HG02763 (cell line): ENCODE measurements at regions not wholly inside any gene's neighbourhood (a gene's known extent, or its start where the extent isn't known, plus 50 kb on each side); places are given as distances from the start of the nearest gene placed in this dataset.
"Not testable (repeated sequence)": the region's sequence is repeated elsewhere in the genome, so short reads cannot be mapped to it uniquely, and the experiment has no call there.

ENCODE experiments used
- ATAC-seq: cut with Tn5 transposase; IDR thresholded peaks from one replicate; pipeline ENCODE4 v1.9.1; 2021; ENCODE audit warnings: mild to moderate bottlenecking, moderate library complexity; ENCODE audit not compliant: unreplicated experiment

DNA sequence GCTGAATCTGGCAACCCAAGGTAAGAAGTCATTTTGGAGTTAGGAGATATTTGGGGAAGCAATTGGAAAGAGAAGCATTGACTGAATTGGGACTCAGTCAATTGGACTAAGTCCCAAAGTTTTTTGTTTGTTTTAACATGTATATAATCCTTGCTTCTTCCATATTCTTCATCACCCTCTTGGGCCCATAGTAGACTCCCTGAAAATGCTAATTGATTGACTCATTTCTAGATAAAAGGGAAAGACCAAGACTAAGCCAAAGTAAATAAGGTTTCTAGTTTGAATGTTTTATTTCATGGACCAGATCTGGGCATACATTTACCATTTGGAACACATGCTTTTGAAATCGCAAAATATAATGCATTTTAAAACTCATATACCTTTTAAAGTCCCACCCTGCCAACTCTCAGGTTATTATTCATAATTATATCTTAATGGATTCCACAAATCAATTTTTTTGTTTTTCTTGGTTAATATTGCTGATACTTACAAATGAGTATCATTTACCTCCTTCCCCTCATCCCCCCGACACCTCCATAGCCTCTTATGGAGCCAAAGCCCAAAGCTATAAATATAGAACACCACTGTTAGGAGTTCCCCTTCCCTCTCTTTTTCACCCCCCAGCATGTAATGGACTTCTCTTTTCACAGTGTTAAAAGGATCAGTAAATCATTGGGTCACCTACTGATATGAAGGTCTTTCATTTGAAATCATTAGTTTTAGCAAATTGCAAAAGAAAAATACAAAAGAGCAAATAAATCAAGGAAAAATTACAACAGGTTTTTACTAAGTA lies 674.0 kb upstream of the SOX9 start:
- no peak for ATAC-seq

DNA sequence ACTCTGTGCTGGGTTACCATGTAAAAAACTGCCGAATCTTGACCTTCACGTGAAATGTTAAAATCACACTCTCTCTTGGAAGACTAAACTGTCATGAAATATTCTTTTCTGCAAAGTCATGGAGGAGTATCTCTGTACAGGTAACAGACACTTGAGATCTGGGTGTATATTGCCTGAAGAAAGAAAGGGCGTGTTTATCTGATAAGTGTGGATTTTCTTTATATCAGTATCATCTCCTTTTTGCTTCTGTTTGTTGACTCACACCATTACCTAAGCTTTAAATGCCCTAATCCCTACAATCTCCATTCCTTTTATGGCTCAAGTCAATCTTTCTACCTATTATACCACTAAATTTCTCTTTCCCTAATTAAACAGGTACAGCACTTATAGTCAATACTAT lies 673.2 kb upstream of the SOX9 start:
- no peak for ATAC-seq

DNA sequence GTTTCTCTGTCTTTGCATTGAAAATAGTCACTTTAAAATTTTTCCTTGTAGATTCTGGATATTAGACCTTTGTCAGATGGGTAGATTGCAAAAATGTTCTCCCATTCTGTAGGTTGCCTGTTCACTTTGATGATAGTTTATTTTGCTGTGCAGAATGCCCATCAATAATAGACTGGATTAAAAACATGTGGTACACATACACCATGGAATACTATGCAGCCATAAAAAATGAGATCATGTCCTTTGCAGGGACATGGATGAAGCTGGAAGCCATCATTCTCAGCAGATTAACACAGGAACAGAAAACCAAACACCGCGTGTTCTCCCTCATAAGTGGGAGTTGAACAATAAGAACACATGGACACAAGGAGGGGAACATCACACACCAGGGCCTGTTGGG lies 670.2 kb upstream of the SOX9 start:
- not testable (repeated sequence) for ATAC-seq

DNA sequence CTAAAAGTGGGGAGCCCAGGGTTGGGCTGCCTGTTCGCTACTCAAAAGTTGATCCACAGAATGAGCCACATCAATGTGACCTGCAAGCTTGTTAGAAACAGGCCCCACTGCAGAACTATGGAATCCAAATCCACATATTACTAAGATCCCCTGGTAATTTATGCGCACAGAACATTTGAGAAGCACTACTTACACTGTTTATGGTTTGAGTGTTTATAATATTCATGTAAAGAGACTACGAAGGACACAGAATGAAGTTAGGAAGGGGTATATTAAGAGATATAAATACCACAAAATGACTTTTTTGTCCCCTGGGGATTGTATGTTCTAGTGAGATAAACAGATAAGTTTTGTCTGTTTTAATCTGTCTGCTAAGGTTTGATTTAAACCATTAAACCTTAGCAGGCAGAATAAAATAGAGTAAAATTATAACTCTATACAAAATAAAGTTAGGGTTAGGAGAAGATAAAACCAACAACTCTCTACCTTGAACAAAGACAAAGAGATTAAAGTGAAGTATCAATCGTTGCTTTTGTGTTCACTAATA lies 666.9 kb upstream of the SOX9 start:
- no peak for ATAC-seq

DNA sequence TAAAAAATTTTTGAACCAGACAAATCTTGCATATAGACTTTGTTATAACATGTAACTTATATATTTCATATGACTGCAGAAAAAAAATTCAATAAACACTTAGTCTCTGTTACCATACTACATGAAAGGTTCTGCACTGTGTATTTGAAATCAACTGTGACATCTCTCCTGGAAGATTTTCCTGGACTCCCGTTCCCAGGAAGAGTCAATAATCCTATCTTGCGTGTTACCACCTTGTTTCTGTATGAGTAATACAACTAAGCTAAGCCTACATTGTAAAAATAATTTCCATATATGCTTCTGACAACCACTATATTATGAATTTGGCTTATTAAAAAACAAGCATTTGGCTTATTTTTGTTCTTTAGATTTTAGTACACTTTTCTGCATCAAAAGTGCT lies 665.6 kb upstream of the SOX9 start:
- no peak for ATAC-seq

DNA sequence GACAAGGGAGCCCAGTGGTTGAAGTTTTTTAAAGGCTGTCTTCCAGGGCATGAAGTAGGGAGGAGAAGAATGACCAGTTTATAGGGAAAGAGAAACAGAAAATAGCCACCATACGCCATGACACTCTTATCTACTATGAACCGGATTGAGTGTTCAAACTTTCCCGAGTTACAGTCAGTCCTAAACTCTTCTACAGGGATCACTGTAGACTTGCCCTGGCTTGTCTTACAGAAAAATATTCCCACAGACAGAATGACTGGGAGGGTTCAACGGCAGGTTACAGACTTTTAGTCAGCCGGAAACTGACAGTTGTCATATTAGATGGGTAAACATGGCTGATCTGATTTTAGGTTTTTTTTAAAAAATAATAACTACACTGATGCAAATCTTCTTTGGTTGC lies 662.5 kb upstream of the SOX9 start:
- ATAC-seq: no peak

DNA sequence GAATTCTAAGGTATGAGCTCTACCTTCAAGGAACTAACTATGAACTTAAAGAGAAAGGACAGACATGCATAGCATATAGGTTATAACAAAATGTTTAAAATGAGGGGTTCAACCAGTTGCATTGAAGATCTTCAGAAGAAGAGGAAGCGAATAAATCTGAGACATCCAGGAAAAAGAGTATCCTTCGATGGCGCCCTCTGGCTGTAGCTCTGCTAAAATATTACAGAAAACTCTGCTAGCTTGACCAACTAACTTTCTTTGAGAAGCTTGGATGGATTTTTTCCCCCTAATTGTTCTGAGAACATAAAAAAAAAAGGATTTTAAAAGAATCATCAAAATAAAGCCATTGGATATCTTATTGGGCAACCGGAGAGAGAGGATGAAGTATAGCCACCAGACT lies 659.9 kb upstream of the SOX9 start:
- ATAC-seq: no peak

DNA sequence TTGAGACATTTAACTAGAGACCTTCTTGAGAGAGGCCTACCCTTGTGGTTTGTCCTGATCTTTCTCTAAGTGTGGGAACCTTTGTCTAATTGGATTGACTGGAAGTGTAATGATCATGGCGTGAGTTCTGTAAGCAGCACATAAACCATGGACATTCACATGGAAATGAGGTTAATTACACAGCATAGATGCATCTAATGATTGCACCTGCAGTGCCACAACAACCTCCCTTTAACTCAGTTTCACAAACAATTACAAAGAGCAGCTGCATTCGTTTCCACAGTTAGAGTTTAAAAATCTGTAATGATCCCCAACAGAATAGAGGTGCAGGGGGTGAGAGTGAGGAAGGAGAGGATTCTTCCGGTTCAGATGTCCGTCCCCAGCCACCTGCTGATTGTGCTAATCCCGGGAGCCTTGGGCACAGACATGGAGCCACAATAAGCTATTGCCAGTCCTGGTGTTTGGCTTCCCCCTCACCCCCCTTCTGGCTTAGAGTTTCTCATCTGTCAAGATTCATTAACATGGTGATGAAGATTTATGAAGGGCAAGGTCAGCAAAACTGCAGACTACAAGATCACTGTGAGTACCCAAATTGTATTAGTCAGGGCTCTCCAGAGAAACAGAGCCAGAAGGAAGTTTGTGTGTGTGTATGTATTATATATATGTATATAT lies 659.2 kb upstream of the SOX9 start:
- no peak for ATAC-seq

DNA sequence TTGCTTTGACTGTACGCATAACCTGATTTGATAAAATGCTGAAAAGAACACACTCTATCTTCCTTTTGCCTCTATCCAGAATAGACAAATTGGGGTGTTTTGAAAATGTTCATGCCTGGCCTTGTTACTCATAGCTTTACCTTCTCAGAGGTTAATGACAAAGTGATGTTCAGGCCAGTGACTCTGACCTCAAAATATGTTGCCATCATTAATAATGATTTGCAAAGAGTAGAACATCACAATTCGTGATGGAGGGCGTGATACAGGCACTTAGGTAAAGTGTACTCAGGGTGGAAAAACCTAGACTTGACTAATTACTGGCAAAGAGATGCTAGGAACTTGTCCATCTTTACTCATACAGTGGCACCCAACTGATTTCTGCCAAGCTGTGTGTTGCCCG lies 656.6 kb upstream of the SOX9 start:
- ATAC-seq: no peak

DNA sequence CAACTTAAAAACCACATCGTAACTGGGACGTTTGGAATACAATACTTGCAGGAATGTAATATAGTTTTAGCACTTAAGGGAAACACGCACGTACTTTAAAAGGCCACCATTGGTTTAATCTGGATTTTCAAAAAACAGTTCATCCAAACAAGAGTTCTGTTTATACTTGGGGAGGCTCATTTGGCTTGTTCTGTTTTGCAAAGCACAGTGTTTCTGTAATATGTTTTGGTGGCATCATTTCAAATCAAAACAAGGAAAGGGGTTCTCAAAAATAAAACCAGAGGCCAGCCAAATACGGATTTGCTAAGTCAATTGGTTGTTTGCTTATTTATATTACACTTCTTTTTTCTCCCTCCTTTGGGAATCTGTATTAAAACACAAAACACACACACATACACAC lies 656.1 kb upstream of the SOX9 start:
- ATAC-seq: no peak

DNA sequence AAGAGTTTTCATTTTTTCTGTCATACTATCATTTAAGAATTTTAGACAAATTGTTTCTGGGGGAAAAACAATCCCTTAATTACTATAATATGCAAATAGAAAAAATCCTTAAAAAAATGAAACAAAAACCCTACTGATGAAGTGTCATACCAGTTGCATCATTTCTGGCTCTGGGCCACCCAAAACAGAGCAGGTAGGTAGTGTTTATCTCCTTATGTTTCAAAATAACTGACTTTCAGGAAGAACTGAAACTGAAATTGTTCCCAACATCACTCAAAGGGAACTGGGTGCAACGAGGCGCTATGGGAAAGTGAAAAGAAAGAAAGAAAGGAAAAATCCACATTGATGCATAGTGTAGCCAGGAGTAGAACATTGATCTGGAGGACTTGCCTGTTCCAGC lies 653.1 kb upstream of the SOX9 start:
- ATAC-seq: no peak

DNA sequence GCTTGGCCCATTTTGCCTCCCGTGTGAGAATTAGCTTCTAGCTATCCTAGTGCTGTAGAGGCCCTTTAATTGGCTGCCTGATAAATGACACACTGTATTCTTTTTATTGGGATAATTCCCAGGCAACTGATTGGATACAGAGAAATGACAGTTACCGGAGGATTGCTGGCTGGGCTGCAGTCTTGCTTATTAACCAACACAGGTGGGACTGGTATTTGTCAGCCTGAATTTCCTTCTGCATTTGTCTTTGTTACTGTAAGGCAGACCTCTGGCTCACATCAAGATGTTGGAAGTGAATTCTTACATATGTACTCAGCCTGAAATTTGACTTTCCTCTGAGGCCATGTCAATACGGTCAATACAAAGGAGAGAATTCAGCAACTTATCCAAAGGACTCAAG lies 650.8 kb upstream of the SOX9 start:
- ATAC-seq: no peak

DNA sequence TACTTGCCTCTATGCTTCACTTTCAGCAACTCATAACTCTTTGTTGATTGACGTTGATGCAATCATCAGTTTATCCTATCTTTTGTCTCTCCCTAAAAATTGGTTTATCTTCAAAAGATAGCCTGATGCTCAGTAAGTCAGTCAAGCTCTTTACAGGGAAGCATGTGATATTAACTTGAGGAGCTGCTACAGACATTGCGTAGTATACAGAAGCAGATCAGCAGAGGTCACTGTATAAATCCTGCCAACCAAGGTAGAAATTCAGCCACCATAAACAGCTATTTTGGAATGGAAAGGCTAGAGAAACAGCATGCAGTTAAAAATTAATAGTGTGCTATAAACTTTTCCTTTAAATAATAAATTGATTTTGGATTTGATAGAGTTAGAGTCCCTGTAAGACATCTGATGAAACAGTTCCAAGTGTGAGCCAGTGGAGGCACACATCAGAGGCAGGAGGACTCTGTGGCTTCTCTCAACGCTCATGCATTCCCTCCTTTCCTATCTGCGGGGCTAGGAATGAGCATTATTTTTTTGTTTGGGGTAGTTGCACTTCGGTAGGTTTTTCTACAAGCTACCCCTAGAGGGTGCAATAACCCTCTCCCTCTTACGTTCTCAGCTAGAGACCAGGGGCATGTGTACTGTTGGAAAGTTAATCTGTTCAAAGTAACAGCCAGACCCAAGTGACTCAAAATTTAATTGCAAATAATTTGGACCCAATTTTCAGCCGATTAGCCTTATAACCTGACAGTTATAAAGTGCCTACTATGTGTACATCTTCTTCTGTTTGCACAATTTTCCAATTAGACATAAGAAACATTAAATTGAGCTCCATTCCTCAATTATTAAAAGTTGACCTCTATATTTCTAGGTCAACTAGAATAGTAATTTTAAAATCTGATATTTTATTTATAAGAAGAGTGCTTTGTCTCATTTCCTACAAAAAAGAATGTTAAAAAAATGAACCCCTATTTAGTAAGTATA lies 647.7 kb upstream of the SOX9 start:
- no peak for ATAC-seq

DNA sequence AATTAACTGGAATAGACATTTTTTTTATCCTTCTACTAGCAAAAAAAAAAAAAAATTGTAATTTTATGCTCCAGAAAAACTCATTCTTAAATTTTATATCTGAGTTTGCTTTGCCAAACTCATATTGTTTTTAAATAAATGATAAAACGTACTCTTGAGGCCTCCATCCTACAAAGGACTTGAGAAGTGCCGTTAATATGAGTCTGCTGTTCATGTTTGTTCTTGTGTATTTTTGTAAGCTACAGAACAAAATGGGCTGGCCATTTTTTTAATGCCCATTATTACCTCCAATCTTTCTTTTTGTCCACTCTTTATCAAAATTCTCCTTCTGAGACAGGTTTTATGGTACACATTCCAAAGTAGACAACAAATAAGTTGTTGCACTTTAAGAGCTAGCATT lies 643.5 kb upstream of the SOX9 start:
- no peak for ATAC-seq

DNA sequence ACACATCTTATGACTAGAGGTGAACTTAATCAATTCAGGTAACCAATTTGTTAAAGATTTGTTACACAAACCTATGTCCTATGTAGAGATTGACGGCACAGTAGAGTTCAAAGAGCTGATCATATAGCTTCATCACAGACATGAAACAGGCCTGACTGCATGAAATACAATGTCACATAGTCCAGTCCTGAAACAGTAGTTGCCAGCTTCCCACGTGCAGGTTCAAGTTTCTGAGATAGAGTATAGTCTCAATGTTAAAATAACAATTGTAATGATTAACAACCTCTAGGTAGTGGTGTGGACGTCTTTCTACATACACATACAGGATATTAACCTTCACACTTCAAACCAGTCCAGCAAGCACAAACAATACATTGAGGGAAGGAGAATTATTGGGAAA lies 640.7 kb upstream of the SOX9 start:
- no peak for ATAC-seq

DNA sequence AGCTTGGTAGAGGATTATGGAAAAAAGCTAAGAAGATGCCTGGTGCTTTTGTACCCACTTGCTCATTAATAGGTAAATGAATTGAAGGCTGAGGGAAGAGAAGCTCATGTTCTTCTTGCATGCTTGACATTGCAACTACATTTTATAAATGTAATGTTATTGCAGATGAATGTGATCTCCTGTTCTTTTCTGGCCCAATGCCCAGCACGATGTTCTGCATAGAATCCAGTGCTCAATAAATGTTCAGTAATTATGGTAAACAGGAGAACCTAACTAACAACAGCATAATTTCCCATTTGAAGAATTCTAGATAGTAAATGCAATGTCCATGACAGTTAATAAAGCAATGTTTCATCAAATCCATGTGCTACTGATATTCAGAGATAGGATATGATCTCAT lies 638.2 kb upstream of the SOX9 start:
- no peak for ATAC-seq

DNA sequence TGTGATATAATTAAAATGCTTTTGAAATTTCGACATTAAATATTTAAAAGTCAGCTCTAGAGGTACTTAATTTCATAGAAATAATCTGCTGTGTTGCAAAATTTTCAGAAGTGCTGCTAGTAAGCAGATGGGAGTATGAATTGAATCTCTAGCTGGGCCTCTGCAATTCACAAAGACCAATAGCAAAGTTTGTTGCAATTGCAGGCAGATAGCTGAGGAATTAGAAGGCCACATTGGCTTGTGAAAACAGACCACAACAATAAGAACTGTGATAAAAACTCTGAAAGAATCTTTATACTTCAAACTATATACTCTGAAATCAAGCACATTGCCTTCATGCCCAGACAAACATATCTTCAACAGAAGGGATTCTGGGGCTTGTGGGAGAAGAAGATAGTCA lies 636.3 kb upstream of the SOX9 start:
- no peak for ATAC-seq

DNA sequence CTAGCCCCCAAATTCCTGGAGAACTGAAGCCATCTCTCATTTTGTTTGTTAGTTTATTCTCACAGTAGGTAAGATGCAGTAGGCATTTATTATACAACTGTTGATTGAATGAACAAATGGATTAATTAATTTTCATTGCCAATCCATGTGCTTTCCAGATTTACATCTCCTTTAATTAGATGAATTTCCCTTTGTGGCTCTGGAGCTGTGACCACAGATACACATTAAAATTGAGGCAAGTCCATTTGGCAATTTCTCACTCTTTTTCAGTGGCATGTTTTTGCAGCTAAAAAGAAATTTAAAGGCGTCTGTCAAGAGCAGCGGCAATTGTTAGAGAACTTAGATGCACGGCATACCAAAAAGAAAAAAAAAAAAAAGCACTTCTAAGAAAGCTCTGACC lies 635.4 kb upstream of the SOX9 start:
- ATAC-seq: no peak

DNA sequence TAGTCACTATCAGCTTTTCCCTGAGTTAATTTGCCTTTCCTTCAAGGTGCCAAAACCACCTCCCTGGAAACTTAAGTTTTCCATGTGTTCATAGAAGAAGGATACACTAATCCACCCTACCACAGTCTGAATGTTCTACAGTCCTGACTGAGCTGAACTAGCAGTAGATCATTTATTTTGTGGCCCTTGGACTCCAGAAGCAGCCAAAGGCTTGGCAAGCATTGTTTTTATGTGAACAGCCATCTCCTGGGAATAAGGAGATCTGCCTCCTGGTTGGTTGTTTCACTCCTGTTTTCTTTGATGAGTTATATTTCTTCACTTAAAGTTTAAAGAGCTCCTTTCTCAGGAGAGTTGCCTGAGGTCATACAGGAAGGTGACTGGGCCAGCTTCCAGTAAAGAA lies 634.6 kb upstream of the SOX9 start:
- ATAC-seq: no peak

DNA sequence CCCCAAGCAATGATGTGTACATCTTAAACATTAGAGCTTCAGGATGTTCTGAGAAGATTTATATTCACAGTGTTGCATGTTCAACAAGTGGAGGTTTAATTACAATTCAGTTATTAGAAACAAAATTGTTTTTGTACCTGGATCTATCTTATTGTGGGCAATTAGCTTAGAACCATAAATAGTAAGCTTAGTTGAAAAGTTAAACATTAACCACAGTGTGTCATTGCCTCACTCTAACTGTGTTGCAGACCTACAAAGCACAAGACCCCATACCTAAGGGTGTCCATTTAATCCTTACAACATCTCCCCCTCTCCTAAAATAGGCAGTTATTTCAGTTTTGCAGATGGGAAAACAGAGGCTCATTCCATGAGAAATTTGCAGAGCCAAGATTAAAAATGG lies 632.0 kb upstream of the SOX9 start:
- no peak for ATAC-seq
